ENCODE measurements at regions not wholly inside any gene's neighbourhood (a gene's known extent, or its start where the extent isn't known, plus 50 kb on each side); places are given as distances from the start of the nearest gene placed in this dataset.

- TF ChIP-seq CTCF (IDR thresholded peaks at IDR 0.05): no peak
- no peak for TF ChIP-seq POLR2A (IDR thresholded peaks at IDR 0.05)
Observed at GRCh38 chr1:103171041-103171590, 62.8 kb upstream of the COL11A1 start.
